ENCODE measurements at regions not wholly inside any gene's neighbourhood (a gene's known extent, or its start where the extent isn't known, plus 50 kb on each side); places are given as distances from the start of the nearest gene placed in this dataset.

DNA sequence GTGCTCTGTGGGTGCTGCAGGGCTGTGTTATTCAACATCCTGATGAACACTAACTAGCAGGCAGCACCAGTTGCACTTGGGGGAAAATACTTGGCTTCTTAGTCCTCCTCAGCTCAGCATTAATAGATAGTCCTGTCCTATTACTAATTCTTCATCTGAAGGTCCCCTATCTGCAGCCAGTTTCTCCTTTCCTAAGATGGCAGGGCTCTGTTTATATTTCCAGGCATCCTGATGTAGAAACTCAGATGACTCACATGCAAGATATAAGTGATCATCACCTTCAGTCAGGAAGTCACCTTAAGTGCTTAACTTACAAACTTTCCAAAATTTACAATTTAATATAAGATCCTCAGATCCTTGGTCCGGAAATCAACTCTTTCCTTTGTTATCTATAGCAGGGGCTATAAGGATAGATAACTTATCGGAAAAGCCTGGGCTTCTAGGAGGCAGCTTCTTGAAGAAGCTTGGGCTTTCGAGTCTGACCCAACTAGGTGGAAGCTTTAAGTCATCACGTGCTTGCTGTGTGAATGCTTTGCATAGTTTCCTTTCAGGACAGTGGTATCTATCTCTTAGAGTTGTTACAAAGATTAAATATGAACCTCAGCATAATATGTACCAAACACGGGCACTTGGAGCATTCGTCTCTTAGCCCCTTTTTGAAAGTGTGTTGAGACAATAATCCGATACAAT lies 181.0 kb upstream of the GRIP1 start:
- DNase-seq: no peak

DNA sequence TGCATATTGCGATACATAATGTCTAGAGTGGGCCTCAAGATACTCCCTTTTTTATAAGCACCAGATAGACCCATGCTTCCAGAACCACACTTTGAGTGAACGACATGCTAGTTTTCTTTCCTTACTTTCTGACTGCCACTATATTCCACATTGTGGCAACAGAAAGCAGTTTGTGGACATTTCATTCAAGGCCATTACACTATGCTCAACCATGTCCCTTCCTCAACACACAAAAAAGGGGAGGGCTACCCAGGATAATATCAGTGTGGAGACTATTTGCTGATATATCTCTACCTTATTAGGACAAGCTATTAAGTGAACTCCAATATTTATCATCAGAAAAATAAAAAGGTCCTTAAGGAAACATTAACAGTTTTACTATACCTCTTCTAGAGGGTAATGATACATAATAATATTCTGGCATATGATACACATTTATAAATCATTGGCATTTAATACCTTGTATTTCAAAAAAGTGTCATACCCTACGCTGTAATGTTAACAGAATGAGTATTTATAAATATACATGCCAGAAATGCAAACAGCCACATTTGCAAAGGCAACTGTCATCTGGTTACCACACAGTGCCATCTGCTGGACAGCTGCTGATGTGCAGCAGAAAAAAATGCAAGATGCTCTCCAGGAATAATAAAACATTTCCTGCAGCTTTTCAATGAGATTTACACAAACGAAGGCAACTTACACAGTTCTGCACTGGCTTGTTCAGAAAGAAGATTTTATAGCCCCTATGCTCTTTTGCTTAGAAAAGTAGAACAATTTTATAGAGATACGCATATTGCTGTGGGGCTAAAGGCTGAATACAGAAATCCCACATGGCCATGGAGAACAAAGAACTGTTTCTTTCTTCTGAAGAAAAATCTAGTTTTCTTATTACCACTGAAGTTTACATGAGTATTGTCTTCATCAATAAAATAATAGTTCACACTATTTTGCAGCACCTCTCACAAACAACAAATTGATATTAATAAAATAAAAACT lies 182.2 kb upstream of the GRIP1 start:
- peak in 1 of 2 donors; percentile 2 for DNase-seq

- DNase-seq: no peak
Observed at GRCh38 chr12:66862356-66862985, 183.6 kb upstream of the GRIP1 start.

- no peak for DNase-seq
Observed at GRCh38 chr12:66863276-66863675, 184.4 kb upstream of the GRIP1 start.

GRCh38 chr12:66877925-66878324 lies 199.0 kb upstream of the GRIP1 start:
- no peak for DNase-seq

GRCh38 chr12:66879409-66879808 lies 200.5 kb upstream of the GRIP1 start:
- no peak for DNase-seq

- no peak for DNase-seq
Observed at GRCh38 chr12:66881386-66881785, 202.5 kb upstream of the GRIP1 start.

- no peak for DNase-seq
Observed at GRCh38 chr12:66884091-66884490, 205.2 kb upstream of the GRIP1 start.

GRCh38 chr12:66885115-66885875 lies 206.4 kb upstream of the GRIP1 start:
- DNase-seq: no peak

DNA sequence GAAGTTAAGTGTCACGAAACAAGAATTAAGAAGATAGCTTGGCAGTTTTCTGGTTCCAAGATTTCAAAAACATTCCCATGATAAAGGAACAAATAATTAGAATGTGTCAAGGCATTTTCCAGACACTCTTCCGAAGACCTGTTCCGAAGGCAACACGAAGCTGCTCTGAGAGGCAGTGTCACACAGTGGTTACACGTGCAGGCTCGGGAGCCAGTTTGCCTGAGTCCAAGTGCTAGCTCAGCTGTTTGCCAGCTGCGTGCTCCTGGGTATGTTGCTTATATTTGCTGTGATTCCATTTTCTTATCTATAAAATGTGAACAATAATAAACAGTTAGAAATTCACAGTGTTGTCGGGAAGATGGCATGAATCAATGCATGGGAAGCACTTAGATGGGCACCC lies 217.9 kb upstream of the GRIP1 start:
- no peak for DNase-seq

DNA sequence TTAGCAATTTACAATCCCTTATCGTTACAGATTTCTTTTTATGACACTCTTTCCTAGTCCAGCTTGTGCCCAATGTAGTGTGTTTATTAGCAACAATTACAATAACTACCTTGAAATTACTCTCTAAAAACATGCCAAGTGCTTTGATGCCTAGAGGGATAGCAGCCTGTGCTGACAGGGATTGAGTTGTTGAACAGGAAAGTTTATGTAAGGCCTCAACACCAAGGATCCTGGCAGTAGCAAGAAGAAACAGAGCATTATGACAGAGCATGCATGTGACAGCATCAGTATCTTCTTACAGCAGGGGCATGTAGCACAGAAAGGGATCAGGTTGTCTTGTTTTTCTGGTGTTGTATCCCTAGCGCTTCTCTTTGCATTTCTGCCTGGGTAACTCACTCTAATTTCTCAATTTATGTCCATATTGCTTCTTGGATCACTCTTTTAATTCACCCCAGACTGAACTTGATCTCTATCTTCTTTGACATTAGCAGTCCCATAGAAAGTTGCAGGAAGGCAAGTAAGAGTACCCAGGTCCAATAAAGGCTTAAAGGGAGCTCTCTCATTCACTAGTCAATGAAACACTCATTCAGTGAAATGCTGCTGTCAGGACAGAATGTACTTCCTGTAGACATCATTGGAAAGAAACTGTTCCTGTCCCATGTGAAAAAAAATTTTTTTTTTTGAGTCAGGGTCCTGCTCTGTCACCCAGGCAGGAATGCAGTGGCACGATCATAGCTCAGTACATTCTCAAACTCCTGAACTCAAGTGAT lies 220.0 kb upstream of the GRIP1 start:
- DNase-seq: no peak

DNA sequence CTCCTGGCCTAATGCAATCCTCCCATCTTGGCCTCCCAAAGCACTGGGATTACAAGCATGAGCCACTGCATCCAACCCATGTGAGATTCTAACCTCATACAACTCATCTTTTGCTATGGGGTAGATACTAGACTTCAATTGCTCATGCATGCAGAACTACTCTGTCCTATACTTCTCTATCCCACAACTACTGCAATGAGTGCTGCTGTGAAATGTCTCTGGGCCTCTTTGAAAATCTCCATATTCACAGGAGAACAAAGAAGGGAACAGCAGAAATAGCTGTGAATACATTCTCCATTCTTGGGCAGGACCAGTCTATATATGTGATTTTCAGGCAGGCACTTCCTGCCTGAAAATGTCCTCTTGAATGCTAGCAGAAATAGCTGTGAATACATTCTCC lies 220.7 kb upstream of the GRIP1 start:
- DNase-seq: no peak

- no peak for DNase-seq
Observed at GRCh38 chr12:66900616-66901015, 221.7 kb upstream of the GRIP1 start.

DNA sequence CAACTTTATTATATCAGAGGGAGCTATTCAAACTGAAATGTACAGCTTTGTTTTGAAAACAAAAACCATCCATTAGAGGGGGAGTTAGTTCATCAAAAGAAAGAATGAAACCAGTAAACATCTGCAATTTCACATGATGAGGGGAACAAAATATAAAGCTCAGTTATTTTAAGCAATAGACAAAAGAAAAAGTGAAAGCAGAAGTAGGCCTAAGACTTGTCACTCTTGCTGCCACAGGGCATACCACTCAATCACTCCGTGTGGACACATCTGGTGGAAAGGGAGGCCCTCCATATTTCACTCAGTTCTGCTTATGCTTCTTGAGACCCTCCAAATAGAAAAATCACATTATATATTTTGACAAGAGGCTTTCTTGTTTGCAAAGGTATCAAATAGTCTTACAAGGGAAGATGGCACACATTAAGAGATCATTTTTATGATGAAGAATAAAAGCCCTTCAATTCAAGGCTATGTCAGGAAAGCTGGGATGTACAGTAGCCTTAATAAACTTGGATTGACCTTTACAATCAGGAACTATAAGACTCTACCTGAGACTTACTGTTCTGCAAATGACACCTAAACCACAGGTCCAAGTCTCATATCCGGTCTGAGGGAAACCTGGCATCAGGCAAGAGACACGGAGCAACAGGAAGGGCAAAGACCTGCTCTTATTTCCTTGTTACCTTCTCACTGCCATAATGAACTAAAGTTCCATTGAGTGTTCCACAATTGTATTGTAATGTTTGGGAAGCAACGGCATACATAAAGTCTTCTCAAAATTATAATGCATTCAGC lies 222.5 kb upstream of the GRIP1 start:
- DNase-seq: peak in 1 of 2 donors; percentile 32

GRCh38 chr12:66902020-66902419 lies 223.1 kb upstream of the GRIP1 start:
- no peak for DNase-seq

GRCh38 chr12:66903782-66904396 lies 225.0 kb upstream of the GRIP1 start:
- DNase-seq: no peak

DNA sequence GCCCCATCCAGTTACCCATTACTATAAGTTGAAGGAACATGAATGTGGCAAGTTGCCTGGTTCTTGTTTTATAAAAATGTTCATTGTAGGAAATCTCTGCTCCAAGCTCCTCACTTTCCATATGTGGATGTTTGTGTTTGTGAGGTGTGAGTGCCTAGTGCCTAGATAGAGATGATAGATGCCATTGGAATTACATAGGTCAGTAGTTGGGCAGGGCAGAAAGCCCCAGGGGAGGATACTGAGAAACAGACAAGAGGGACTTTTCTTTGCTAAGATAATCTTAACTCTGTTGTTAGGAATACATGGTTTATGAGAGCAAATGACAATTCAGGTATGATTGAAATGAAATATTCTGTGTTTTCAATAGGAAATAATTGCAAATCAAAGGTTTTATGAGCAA lies 226.3 kb upstream of the GRIP1 start:
- no peak for DNase-seq

GRCh38 chr12:66910366-66910974 lies 231.6 kb upstream of the GRIP1 start:
- no peak for DNase-seq

DNA sequence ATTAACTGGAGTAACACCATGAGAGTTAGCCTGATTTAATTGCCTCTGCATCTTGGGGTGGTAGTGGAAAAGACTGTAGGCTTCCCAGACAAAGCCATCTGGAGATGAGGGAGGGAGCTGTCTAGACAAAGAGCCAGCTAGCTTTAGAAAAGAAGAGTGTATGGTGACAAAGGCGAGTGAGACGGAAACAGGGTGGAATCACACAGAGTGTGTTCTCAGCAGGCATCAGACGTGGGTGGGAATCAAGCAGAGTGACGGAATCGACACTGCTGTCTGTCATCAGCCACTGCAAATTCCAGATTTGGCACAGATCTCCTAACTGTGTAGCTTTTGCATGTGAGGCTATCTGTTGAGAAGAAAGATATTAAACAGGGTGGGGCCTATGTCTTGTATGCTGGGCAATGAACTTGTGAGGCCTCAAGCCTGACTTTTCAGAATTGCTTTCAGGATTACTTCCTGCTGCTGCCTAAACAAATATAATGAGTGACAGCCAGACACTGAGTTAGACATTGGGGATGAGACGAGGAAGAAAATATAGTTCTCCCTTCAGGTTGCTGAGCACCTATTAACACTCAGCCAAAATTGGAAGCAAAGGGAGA lies 236.5 kb upstream of the GRIP1 start:
- no peak for DNase-seq

GRCh38 chr12:66916189-66916588 lies 237.3 kb upstream of the GRIP1 start:
- DNase-seq: no peak

All from bone marrow (tissue), 2 donors.